ENCODE measurements at regions not wholly inside any gene's neighbourhood (a gene's known extent, or its start where the extent isn't known, plus 50 kb on each side); places are given as distances from the start of the nearest gene placed in this dataset.

GRCh38 chr16:64122177-64122576, 999.7 kb downstream of the CDH11 start:
- no peak overlapping the region for H3K27ac Mint-ChIP-seq
- intact Hi-C loops (cut with micrococcal nuclease): no loop called here
- H3K36me3 Mint-ChIP-seq (ENCODE audit: low read depth): no peaks in the 10 kb centered on the region
- no peak for DNase-seq
- no peak for ATAC-seq (ENCODE audit: low read depth)
- ChIA-PET CTCF (no interaction called here), POLR2A (no interaction called here)
- H3K4me1 Mint-ChIP-seq: no peaks in the 10 kb centered on the region
- no peaks in the 10 kb centered on the region for H3K27me3 Mint-ChIP-seq
- H3K9me3 Mint-ChIP-seq: peaks cover 3% of the 10 kb centered on the region
- no peak overlapping the region for H3K4me3 Mint-ChIP-seq
- TF ChIP-seq, protein P1, sequence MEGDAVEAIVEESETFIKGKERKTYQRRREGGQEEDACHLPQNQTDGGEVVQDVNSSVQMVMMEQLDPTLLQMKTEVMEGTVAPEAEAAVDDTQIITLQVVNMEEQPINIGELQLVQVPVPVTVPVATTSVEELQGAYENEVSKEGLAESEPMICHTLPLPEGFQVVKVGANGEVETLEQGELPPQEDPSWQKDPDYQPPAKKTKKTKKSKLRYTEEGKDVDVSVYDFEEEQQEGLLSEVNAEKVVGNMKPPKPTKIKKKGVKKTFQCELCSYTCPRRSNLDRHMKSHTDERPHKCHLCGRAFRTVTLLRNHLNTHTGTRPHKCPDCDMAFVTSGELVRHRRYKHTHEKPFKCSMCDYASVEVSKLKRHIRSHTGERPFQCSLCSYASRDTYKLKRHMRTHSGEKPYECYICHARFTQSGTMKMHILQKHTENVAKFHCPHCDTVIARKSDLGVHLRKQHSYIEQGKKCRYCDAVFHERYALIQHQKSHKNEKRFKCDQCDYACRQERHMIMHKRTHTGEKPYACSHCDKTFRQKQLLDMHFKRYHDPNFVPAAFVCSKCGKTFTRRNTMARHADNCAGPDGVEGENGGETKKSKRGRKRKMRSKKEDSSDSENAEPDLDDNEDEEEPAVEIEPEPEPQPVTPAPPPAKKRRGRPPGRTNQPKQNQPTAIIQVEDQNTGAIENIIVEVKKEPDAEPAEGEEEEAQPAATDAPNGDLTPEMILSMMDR (IDR thresholded peaks at IDR 0.05): no peak

GRCh38 chr16:64121473-64121872, 1000.4 kb downstream of the CDH11 start:
- ChIA-PET POLR2A (no interaction called here), CTCF (no interaction called here)
- ATAC-seq (ENCODE audit: low read depth): no peak
- H3K4me3 Mint-ChIP-seq: no peak overlapping the region
- H3K27ac Mint-ChIP-seq: no peak overlapping the region
- no peak for DNase-seq
- intact Hi-C loops (cut with micrococcal nuclease): no loop called here
- TF ChIP-seq, protein P1 (IDR thresholded peaks at IDR 0.05): no peak
- H3K36me3 Mint-ChIP-seq (ENCODE audit: low read depth): no peaks in the 10 kb centered on the region
- peaks cover 3% of the 10 kb centered on the region for H3K9me3 Mint-ChIP-seq
- H3K27me3 Mint-ChIP-seq: no peaks in the 10 kb centered on the region
- H3K4me1 Mint-ChIP-seq: no peaks in the 10 kb centered on the region

DNA sequence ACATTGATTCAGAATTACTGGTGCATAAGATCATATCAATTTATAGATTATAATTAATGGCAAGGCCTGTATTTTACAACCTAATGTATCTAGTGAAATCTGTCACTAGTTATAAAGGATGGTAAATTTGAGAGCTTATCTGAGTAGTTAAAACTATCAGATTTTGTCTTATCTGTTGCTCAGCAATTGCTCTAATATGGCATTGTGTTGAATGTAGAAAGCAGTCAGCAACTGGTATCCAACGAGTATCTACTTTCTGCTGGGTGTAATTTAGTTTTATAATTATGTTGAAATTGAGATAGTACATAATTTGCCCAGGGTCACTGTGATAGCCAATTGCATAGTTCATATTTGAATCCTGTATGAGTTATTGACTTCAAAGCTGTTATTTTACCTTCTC, 1005.7 kb downstream of the CDH11 start:
- peaks cover 9% of the 10 kb centered on the region for H3K9me3 Mint-ChIP-seq
- ChIA-PET CTCF (no interaction called here), POLR2A (no interaction called here)
- H3K4me1 Mint-ChIP-seq: no peaks in the 10 kb centered on the region
- H3K27ac Mint-ChIP-seq: no peak overlapping the region
- intact Hi-C loops (cut with micrococcal nuclease): no loop called here
- no peak for ATAC-seq (ENCODE audit: low read depth)
- H3K36me3 Mint-ChIP-seq (ENCODE audit: low read depth): no peaks in the 10 kb centered on the region
- H3K4me3 Mint-ChIP-seq: no peak overlapping the region
- DNase-seq: no peak
- H3K27me3 Mint-ChIP-seq: no peaks in the 10 kb centered on the region
- TF ChIP-seq, protein P1 (IDR thresholded peaks at IDR 0.05): no peak

- ATAC-seq (ENCODE audit: low read depth) (no peak), DNase-seq (no peak)
- Mint-ChIP-seq H3K36me3 (ENCODE audit: low read depth) (no peaks in the 10 kb centered on the region), H3K27me3 (no peaks in the 10 kb centered on the region), H3K27ac (no peak overlapping the region), H3K9me3 (peaks cover 8% of the 10 kb centered on the region), H3K4me3 (no peak overlapping the region), H3K4me1 (no peaks in the 10 kb centered on the region)
- intact Hi-C loops (cut with micrococcal nuclease): no loop called here
- CTCF ChIA-PET: no interaction called here
- TF ChIP-seq, protein P1 (IDR thresholded peaks at IDR 0.05): no peak
- POLR2A ChIA-PET: no interaction called here
Observed at GRCh38 chr16:64109241-64109640, 1012.6 kb downstream of the CDH11 start.

DNA sequence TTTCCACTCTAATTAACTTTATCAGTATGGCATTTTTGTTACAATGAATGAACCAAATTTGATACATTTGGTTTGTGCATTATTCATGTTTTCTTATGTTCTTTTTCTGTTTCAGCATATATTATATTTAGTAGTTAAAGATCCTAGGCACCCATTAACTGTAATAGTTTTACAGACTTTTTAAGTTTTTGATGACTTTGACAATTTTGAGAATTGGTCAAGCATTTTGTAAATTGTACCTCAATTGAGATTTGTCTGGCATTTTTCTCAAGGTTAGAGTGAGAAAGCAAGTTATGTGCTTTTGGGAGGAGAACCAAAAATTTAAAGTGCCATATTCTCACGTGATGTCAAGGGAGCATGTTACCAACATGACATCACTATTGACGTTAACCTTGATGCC, 1019.2 kb downstream of the CDH11 start:
- peaks cover 5% of the 10 kb centered on the region for H3K9me3 Mint-ChIP-seq
- H3K27me3 Mint-ChIP-seq: no peaks in the 10 kb centered on the region
- POLR2A ChIA-PET: no interaction called here
- H3K27ac Mint-ChIP-seq: no peak overlapping the region
- ATAC-seq (ENCODE audit: low read depth) (no peak), DNase-seq (no peak)
- CTCF ChIA-PET: no interaction called here
- intact Hi-C loops (cut with micrococcal nuclease): no loop called here
- no peaks in the 10 kb centered on the region for H3K36me3 Mint-ChIP-seq (ENCODE audit: low read depth)
- no peak overlapping the region for H3K4me3 Mint-ChIP-seq
- TF ChIP-seq, protein P1 (IDR thresholded peaks at IDR 0.05): no peak
- H3K4me1 Mint-ChIP-seq: no peaks in the 10 kb centered on the region

Data from activated B cell treated with CpG ODN at 0.5 μM for 24 hours (primary cell).